Osteocyte (in vitro differentiated cells): ENCODE measurements at regions not wholly inside any gene's neighbourhood (a gene's known extent, or its start where the extent isn't known, plus 50 kb on each side); places are given as distances from the start of the nearest gene placed in this dataset.
"Not testable (repeated sequence)": the region's sequence is repeated elsewhere in the genome, so short reads cannot be mapped to it uniquely, and the experiment has no call there.

Experiments
- DNase-seq: peaks from one replicate; pipeline ENCODE4 v3.0.0; 2021; ENCODE audit warnings: mixed read lengths; ENCODE audit not compliant: unreplicated experiment; ENCODE audit errors: extremely low spot score
- H3K27ac Mint-ChIP-seq: one replicate; pipeline ENCODE4 v1.8.0; 2021; ENCODE audit warnings: mild to moderate bottlenecking, mixed read lengths; ENCODE audit not compliant: unreplicated experiment
- H3K27me3 Mint-ChIP-seq: one replicate; pipeline ENCODE4 v1.8.0; 2021; ENCODE audit warnings: mixed read lengths; ENCODE audit not compliant: unreplicated experiment
- H3K36me3 Mint-ChIP-seq: one replicate; pipeline ENCODE4 v1.8.0; 2021; ENCODE audit warnings: mixed read lengths; ENCODE audit not compliant: unreplicated experiment
- H3K4me1 Mint-ChIP-seq: one replicate; pipeline ENCODE4 v1.8.0; 2021; ENCODE audit warnings: mixed read lengths; ENCODE audit not compliant: unreplicated experiment
- H3K4me3 Mint-ChIP-seq: one replicate; pipeline ENCODE4 v1.8.0; 2021; ENCODE audit warnings: mild to moderate bottlenecking, moderate library complexity, mixed read lengths; ENCODE audit not compliant: unreplicated experiment
- H3K9me3 Mint-ChIP-seq: one replicate; pipeline ENCODE4 v1.8.0; 2021; ENCODE audit warnings: mixed read lengths; ENCODE audit not compliant: unreplicated experiment
- CTCF ChIP-seq: fragments of 200-600 bp; sonication (generic); IDR thresholded peaks from 2 replicates; pipeline ENCODE4 v1.5.0; 2021; ENCODE audit warnings: antibody characterized with exemption, mild to moderate bottlenecking, moderate library complexity

- peaks cover 1% of the 10 kb centered on the region for H3K4me1 Mint-ChIP-seq
- no peak overlapping the region for H3K27ac Mint-ChIP-seq
- H3K27me3 Mint-ChIP-seq = no peaks in the 10 kb centered on the region
- no peak for TF ChIP-seq CTCF
- H3K4me3 Mint-ChIP-seq = no peak overlapping the region
- no peaks in the 10 kb centered on the region for H3K9me3 Mint-ChIP-seq
- no peaks in the 10 kb centered on the region for H3K36me3 Mint-ChIP-seq
- DNase-seq = no peak
Measured at GRCh38 chr7:79512261-79512660, 58.8 kb upstream of the MAGI2 start.

GRCh38 chr7:79511056-79511455 lies 57.6 kb upstream of the MAGI2 start:
- not testable (repeated sequence) for H3K36me3 Mint-ChIP-seq, H3K4me3 Mint-ChIP-seq, H3K27ac Mint-ChIP-seq, DNase-seq, H3K27me3 Mint-ChIP-seq, H3K9me3 Mint-ChIP-seq
- peaks cover 12% of the 10 kb centered on the region for H3K4me1 Mint-ChIP-seq

GRCh38 chr7:79507131-79507530 lies 53.7 kb upstream of the MAGI2 start:
- Mint-ChIP-seq H3K9me3 (no peaks in the 10 kb centered on the region), H3K36me3 (no peaks in the 10 kb centered on the region), H3K4me3 (no peak overlapping the region), H3K27ac (no peak overlapping the region), H3K4me1 (peaks cover 19% of the 10 kb centered on the region), H3K27me3 (no peaks in the 10 kb centered on the region)
- TF ChIP-seq CTCF = no peak
- no peak for DNase-seq

GRCh38 chr7:79506481-79506880 lies 53.0 kb upstream of the MAGI2 start:
- Mint-ChIP-seq H3K36me3 (no peaks in the 10 kb centered on the region), H3K9me3 (no peaks in the 10 kb centered on the region), H3K4me3 (no peak overlapping the region), H3K4me1 (peaks cover 19% of the 10 kb centered on the region), H3K27me3 (no peaks in the 10 kb centered on the region), H3K27ac (no peak overlapping the region)
- no peak for DNase-seq
- no peak for TF ChIP-seq CTCF

- Mint-ChIP-seq H3K9me3 (no peaks in the 10 kb centered on the region), H3K4me3 (no peak overlapping the region), H3K27me3 (no peaks in the 10 kb centered on the region), H3K36me3 (no peaks in the 10 kb centered on the region), H3K4me1 (peaks cover 19% of the 10 kb centered on the region), H3K27ac (no peak overlapping the region)
- DNase-seq = no peak
- no peak for TF ChIP-seq CTCF
Measured at GRCh38 chr7:79504607-79505389, 51.3 kb upstream of the MAGI2 start.
